Activated CD4-positive, alpha-beta T cell treated with anti-CD3 and anti-CD28 coated beads for 36 hours (primary cell): ENCODE measurements at regions not wholly inside any gene's neighbourhood (a gene's known extent, or its start where the extent isn't known, plus 50 kb on each side); places are given as distances from the start of the nearest gene placed in this dataset.

Experiments used
- ATAC-seq: fragments of 200-7000 bp; cut with Tn5 transposase; one replicate; pipeline ENCODE4 v1.10.0; 2021; ENCODE audit warnings: mild to moderate bottlenecking, moderate library complexity
- CTCF ChIA-PET: fragments of 350-600 bp; sonication (Branson Sonifier 250); formaldehyde crosslinking; loops from one replicate; lab custom pipeline; 2021; ENCODE audit warnings: antibody characterized with exemption; lab: Charles Lee
- POLR2A ChIA-PET: fragments of 350-600 bp; sonication (Branson Sonifier 250); formaldehyde crosslinking; loops from one replicate; lab custom pipeline; 2021; ENCODE audit warnings: antibody characterized with exemption, inconsistent platforms; lab: Charles Lee
- DNase-seq: peaks from one replicate; pipeline ENCODE4 v3.0.0-alpha.2; 2020
- H3K27ac Mint-ChIP-seq: one replicate; pipeline ENCODE4 v1.8.0; 2021; ENCODE audit warnings: mixed read lengths
- H3K27me3 Mint-ChIP-seq: one replicate; pipeline ENCODE4 v1.8.0; 2021; ENCODE audit warnings: mixed read lengths
- H3K36me3 Mint-ChIP-seq: one replicate; pipeline ENCODE4 v1.8.0; 2021; ENCODE audit warnings: low read depth, mixed read lengths
- H3K4me1 Mint-ChIP-seq: one replicate; pipeline ENCODE4 v1.8.0; 2021; ENCODE audit warnings: mixed read lengths
- H3K4me3 Mint-ChIP-seq: one replicate; pipeline ENCODE4 v1.8.0; 2021; ENCODE audit warnings: mild to moderate bottlenecking, moderate library complexity, mixed read lengths
- H3K9me3 Mint-ChIP-seq: one replicate; pipeline ENCODE4 v1.8.0; 2021; ENCODE audit warnings: low read depth, mixed read lengths
- intact Hi-C, 2 experiments: fragments of 100-400 bp; cut with DNase I in 1 of 2; cut with micrococcal nuclease in 1 of 2; formaldehyde crosslinking; loops; one replicate each; pipeline versions ENCODE4 v1.14.2 to v1.15.1; 2022 to 2024; cut with DNase I, micrococcal nuclease

GRCh38 chr16:51008607-51009006, 142.5 kb downstream of the SALL1 start:
- Mint-ChIP-seq H3K27me3 (peaks cover 3% of the 10 kb centered on the region), H3K4me1 (no peaks in the 10 kb centered on the region), H3K36me3 (no peaks in the 10 kb centered on the region), H3K27ac (no peak overlapping the region), H3K4me3 (no peak overlapping the region), H3K9me3 (peaks cover 4% of the 10 kb centered on the region)
- POLR2A ChIA-PET = no interaction called here
- intact Hi-C loops = no loop called here
- DNase-seq (no peak), ATAC-seq (no peak)
- CTCF ChIA-PET = no interaction called here

GRCh38 chr16:51008037-51008436, 143.0 kb downstream of the SALL1 start:
- no peak overlapping the region for H3K4me3 Mint-ChIP-seq
- no peaks in the 10 kb centered on the region for H3K36me3 Mint-ChIP-seq
- DNase-seq = no peak
- no peak overlapping the region for H3K27ac Mint-ChIP-seq
- no peak for ATAC-seq
- ChIA-PET CTCF (no interaction called here), POLR2A (no interaction called here)
- H3K9me3 Mint-ChIP-seq = peaks cover 4% of the 10 kb centered on the region
- no peaks in the 10 kb centered on the region for H3K4me1 Mint-ChIP-seq
- intact Hi-C loops = no loop called here
- H3K27me3 Mint-ChIP-seq = peaks cover 3% of the 10 kb centered on the region

- Mint-ChIP-seq H3K36me3 (no peaks in the 10 kb centered on the region), H3K4me3 (no peak overlapping the region), H3K9me3 (no peaks in the 10 kb centered on the region), H3K4me1 (no peaks in the 10 kb centered on the region), H3K27me3 (peaks cover 2% of the 10 kb centered on the region), H3K27ac (no peak overlapping the region)
- intact Hi-C loops = no loop called here
- POLR2A ChIA-PET = no interaction called here
- CTCF ChIA-PET = interaction anchor here (0.6 kb wide), 1 partner anchor 120 kb away, joined by 3 read pairs; no protein-coding TSS in a partner anchor
- no peak for DNase-seq
- ATAC-seq = no peak
Measured at GRCh38 chr16:51003850-51004566, 147.1 kb downstream of the SALL1 start.

- POLR2A ChIA-PET = no interaction called here
Measured at GRCh38 chr16:51002881-51003490, 148.1 kb downstream of the SALL1 start.

GRCh38 chr16:50999181-50999580, 151.9 kb downstream of the SALL1 start:
- no peaks in the 10 kb centered on the region for H3K9me3 Mint-ChIP-seq
- no peak overlapping the region for H3K4me3 Mint-ChIP-seq
- intact Hi-C loops = no loop called here
- ChIA-PET CTCF (no interaction called here), POLR2A (no interaction called here)
- peaks cover 2% of the 10 kb centered on the region for H3K27me3 Mint-ChIP-seq
- no peaks in the 10 kb centered on the region for H3K4me1 Mint-ChIP-seq
- DNase-seq (no peak), ATAC-seq (no peak)
- no peaks in the 10 kb centered on the region for H3K36me3 Mint-ChIP-seq
- no peak overlapping the region for H3K27ac Mint-ChIP-seq

More at GRCh38 chr16:51002881-51003490, 148.1 kb downstream of the SALL1 start:
- no peaks in the 10 kb centered on the region for H3K36me3 Mint-ChIP-seq
- intact Hi-C loops = no loop called here
- peaks cover 2% of the 10 kb centered on the region for H3K27me3 Mint-ChIP-seq
- ATAC-seq = no peak
- no peaks in the 10 kb centered on the region for H3K4me1 Mint-ChIP-seq
- H3K27ac Mint-ChIP-seq = no peak overlapping the region
- CTCF ChIA-PET = interaction anchor here (0.6 kb wide), 1 partner anchor 49 kb away, joined by 3 read pairs; no protein-coding TSS in a partner anchor
- H3K4me3 Mint-ChIP-seq = no peak overlapping the region
- no peak for DNase-seq
- no peaks in the 10 kb centered on the region for H3K9me3 Mint-ChIP-seq

GRCh38 chr16:50998411-50998810, 152.7 kb downstream of the SALL1 start:
- Mint-ChIP-seq H3K4me3 (no peak overlapping the region), H3K36me3 (no peaks in the 10 kb centered on the region), H3K9me3 (no peaks in the 10 kb centered on the region), H3K27ac (no peak overlapping the region), H3K4me1 (no peaks in the 10 kb centered on the region), H3K27me3 (peaks cover 2% of the 10 kb centered on the region)
- intact Hi-C loops = no loop called here
- no peak for DNase-seq
- POLR2A ChIA-PET = no interaction called here
- no peak for ATAC-seq
- CTCF ChIA-PET = no interaction called here

- CTCF ChIA-PET = no interaction called here
- peaks cover 2% of the 10 kb centered on the region for H3K27me3 Mint-ChIP-seq
- H3K4me1 Mint-ChIP-seq = no peaks in the 10 kb centered on the region
- DNase-seq (no peak), ATAC-seq (no peak)
- no peaks in the 10 kb centered on the region for H3K9me3 Mint-ChIP-seq
- H3K36me3 Mint-ChIP-seq = no peaks in the 10 kb centered on the region
- intact Hi-C loops = no loop called here
- no peak overlapping the region for H3K4me3 Mint-ChIP-seq
- no peak overlapping the region for H3K27ac Mint-ChIP-seq
- POLR2A ChIA-PET = no interaction called here
Measured at GRCh38 chr16:50997679-50998078, 153.4 kb downstream of the SALL1 start.

GRCh38 chr16:50996830-50997186, 154.3 kb downstream of the SALL1 start:
- CTCF ChIA-PET = no interaction called here
- Mint-ChIP-seq H3K27ac (no peak overlapping the region), H3K36me3 (no peaks in the 10 kb centered on the region), H3K9me3 (no peaks in the 10 kb centered on the region), H3K4me3 (no peak overlapping the region), H3K4me1 (no peaks in the 10 kb centered on the region), H3K27me3 (no peaks in the 10 kb centered on the region)
- DNase-seq = no peak
- ATAC-seq = no peak
- intact Hi-C loops = no loop called here
- POLR2A ChIA-PET = no interaction called here

GRCh38 chr16:50996166-50996829, 154.8 kb downstream of the SALL1 start:
- H3K4me1 Mint-ChIP-seq = no peaks in the 10 kb centered on the region
- no peaks in the 10 kb centered on the region for H3K36me3 Mint-ChIP-seq
- POLR2A ChIA-PET = no interaction called here
- H3K27me3 Mint-ChIP-seq = no peaks in the 10 kb centered on the region
- H3K27ac Mint-ChIP-seq = no peak overlapping the region
- no peaks in the 10 kb centered on the region for H3K9me3 Mint-ChIP-seq
- no peak overlapping the region for H3K4me3 Mint-ChIP-seq
- DNase-seq (no peak), ATAC-seq (no peak)
- CTCF ChIA-PET = no interaction called here
- intact Hi-C loops = no loop called here

- H3K4me3 Mint-ChIP-seq = no peak overlapping the region
- CTCF ChIA-PET = no interaction called here
Measured at GRCh38 chr16:50994995-50995394, 156.1 kb downstream of the SALL1 start.

GRCh38 chr16:50992350-50993032, 158.6 kb downstream of the SALL1 start:
- intact Hi-C loops = no loop called here
- Mint-ChIP-seq H3K27ac (no peak overlapping the region), H3K27me3 (no peaks in the 10 kb centered on the region), H3K4me1 (no peaks in the 10 kb centered on the region), H3K4me3 (no peak overlapping the region), H3K36me3 (no peaks in the 10 kb centered on the region), H3K9me3 (no peaks in the 10 kb centered on the region)
- no peak for ATAC-seq
- ChIA-PET POLR2A (no interaction called here), CTCF (no interaction called here)
- no peak for DNase-seq

More at GRCh38 chr16:50994995-50995394, 156.1 kb downstream of the SALL1 start:
- POLR2A ChIA-PET = no interaction called here
- no peaks in the 10 kb centered on the region for H3K4me1 Mint-ChIP-seq
- intact Hi-C loops = no loop called here
- no peaks in the 10 kb centered on the region for H3K36me3 Mint-ChIP-seq
- H3K9me3 Mint-ChIP-seq = no peaks in the 10 kb centered on the region
- ATAC-seq = no peak
- no peaks in the 10 kb centered on the region for H3K27me3 Mint-ChIP-seq
- no peak overlapping the region for H3K27ac Mint-ChIP-seq
- no peak for DNase-seq
